IPS-11a (cell line): ENCODE measurements at regions not wholly inside any gene's neighbourhood (a gene's known extent, or its start where the extent isn't known, plus 50 kb on each side); places are given as distances from the start of the nearest gene placed in this dataset.

Experiments
- H3K4me3 ChIP-seq: one replicate; pipeline ENCODE4 v1.5.1; 2013; ENCODE audit warnings: low read depth, low read length, control low read depth

DNA sequence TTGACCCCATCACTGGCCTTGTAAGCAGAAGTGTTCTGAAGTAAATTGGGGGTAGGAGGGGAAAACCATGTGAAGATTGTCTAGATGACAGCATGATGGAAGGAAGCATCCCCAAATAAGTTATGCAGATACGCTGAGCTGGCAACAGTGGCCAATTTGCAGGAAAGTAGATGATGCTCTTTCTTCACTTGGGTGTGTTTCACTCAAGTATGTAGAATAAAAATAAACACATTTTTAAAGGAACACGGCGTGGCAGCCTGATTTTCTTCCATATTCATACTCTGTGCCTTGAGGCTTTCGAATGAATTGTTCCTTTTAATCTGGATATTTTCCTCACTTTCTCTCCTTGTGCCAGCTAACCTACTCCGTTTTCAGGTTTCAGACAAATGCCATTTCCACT is 295.5 kb upstream of the DPYD start:
- no peak overlapping the region for H3K4me3 ChIP-seq

DNA sequence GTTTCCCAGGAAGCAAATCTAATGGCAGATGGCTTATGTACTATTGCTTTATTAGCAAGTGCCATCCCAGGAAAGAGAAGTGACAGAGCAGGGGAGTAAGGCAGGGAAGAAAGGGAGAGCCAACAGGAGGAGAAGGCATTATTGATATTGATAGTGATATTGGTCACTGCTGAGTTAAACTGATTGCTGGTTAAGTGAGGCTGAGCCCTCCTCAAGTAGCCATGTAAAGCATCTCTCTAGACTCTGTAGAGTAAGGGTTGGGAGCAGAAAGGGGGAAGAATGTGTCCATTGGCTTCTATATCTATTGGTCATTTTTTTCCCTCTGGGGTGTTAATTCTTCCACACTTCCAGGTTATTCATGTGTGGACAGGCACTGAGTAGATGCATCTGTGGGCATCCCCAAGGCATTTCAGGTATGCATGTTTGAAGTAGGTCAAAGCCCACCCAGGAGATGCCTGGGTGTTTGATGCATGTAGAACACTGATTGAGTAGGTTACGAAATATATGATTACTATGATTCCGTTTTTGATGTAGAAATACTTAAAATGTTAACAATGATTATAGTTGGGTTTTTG is 290.5 kb upstream of the DPYD start:
- no peak overlapping the region for H3K4me3 ChIP-seq

DNA sequence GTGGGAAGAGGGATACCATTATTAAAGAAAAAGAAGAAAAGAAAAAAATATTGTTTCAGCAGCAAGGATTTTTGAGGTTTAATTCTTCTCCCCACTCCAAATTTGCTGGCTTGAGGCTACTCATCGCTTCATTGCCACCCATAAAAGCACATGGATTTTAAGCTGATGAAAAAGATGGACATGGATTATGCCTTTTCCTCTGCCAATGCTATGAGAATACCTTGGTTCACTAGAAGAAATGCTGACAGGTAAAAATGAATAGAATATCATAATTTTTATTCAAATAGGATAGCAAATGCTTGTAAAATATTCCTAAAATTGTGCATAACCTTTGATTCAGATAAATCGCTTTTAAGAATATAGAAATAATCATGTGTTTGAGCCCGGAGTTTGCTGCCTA is 289.7 kb upstream of the DPYD start:
- H3K4me3 ChIP-seq: no peak overlapping the region

DNA sequence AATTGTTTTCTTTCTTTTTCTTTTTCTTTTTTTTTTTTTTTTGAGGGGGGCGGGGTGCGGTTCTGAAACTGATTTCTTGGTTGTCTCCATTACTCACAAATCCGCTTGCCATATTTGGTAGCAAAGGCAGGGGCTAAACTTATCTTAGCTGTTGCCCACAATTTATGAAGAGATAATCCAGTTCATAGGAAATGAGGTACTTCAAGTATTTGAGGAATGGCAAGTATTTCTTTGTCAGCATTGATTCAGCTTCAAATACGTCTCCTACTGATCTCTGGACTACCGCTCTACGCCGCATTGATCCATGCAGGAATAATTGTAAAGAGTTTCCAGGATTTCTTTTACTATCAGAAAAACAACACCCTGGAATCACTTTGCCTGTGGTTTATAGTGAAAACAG is 289.2 kb upstream of the DPYD start:
- H3K4me3 ChIP-seq: no peak overlapping the region

- no peak overlapping the region for H3K4me3 ChIP-seq
These were observed 284.6 kb upstream of the DPYD start for GRCh38 chr1:98205291-98206017.

- no peak overlapping the region for H3K4me3 ChIP-seq
These were observed 282.6 kb upstream of the DPYD start for GRCh38 chr1:98203466-98203865.

- H3K4me3 ChIP-seq: no peak overlapping the region
These were observed 280.8 kb upstream of the DPYD start for GRCh38 chr1:98201666-98202081.

DNA sequence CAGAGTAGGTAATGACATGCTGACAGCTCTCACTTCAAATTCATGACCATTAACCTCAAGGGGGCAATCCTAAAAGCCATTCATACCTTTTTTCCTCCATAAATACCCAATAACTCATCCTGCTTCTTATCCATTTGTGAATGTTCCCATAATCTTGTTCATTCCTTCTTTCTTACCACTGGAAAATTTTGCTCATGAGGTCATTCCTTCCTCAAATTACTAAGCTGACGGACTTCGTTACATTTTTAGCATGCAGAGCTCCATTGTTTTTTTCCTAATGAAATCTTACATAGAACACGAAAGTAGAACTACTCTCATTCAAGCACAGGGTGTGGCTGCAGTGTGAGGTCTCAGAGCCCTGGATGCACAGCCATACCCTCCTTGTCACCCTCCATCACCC is 276.5 kb upstream of the DPYD start:
- no peak overlapping the region for H3K4me3 ChIP-seq

DNA sequence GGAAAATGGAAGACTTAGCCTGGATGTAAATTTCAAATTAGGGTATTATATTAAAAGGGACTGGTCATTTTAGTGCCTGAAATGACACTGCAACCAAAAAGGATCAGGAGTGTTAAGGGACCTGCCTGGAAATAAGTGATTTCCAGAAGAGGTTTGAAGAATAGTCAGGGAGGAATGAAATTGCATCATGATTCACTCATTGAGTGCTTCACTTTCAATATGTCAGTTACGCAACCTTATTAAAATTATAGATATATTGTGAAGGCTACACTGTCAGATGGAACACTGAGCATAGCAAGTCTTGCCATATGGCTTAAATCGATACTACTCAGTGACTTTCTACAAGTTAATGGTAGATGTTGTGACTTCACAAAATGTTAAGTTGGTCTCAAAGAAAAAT is 275.2 kb upstream of the DPYD start:
- no peak overlapping the region for H3K4me3 ChIP-seq

DNA sequence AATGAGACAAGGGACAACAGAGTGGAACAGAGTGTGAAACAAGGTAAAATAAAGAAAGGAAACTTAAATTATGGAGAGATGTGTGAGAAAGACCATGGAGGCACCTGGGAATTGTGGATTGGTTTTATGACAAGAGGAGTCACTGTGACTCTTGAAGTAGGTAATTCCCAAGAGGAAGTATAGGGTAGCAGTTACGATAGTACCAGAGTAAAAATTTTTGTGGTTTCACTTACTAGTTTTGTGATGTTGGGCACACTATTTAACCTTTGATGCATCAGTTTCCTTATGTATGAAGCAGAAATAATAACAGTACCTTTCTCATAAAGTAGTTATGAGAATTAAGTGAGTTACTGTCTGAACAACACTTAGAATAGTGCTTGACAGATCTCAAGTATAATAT is 267.9 kb upstream of the DPYD start:
- H3K4me3 ChIP-seq: no peak overlapping the region

GRCh38 chr1:98184856-98185255 is 264.0 kb upstream of the DPYD start:
- no peak overlapping the region for H3K4me3 ChIP-seq

GRCh38 chr1:98181036-98181764 is 260.4 kb upstream of the DPYD start:
- no peak overlapping the region for H3K4me3 ChIP-seq

GRCh38 chr1:98179151-98179773 is 258.4 kb upstream of the DPYD start:
- no peak overlapping the region for H3K4me3 ChIP-seq

DNA sequence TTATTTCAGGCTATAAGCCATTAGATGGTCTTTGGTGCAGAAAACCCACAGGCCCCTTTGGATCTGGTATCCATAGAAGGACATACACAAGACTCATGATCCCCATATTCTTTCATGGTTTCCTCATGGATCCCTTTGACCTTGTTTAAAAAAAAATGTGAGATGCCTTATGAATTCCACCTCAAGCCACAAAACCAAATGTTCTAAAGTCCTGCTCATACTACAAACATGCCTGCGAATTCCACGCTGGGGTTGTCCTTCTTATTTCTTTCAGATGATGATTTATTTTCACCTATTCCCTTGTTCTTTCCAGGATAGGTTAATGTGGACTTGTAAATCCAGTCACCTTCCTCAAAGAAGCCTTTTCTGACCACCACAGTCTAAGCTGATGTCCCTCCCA is 256.9 kb upstream of the DPYD start:
- no peak overlapping the region for H3K4me3 ChIP-seq

GRCh38 chr1:98176936-98177335 is 256.1 kb upstream of the DPYD start:
- no peak overlapping the region for H3K4me3 ChIP-seq

- no peak overlapping the region for H3K4me3 ChIP-seq
These were observed 255.6 kb upstream of the DPYD start for GRCh38 chr1:98176414-98176813.

GRCh38 chr1:98172578-98172977 is 251.7 kb upstream of the DPYD start:
- H3K4me3 ChIP-seq: no peak overlapping the region

DNA sequence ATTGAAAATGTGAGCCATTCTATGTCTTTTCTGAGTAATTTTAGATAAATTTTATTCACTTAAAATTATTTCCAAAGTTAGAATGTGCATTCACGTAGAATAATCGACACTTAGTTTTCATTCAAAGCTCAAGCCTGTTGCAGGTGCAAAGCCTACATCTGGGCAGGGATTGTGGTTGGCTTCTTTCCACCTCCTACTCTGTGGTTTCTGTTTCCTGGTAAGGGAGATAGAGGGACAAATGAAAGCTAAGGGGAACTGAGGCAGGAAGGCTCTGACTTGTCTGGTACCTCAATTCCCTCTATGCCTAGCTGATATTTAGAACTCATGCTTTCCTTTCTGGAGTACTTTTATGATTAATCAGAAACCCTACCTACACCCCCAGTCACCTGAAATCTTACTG is 251.2 kb upstream of the DPYD start:
- H3K4me3 ChIP-seq: no peak overlapping the region

- H3K4me3 ChIP-seq: no peak overlapping the region
These were observed 243.7 kb upstream of the DPYD start for GRCh38 chr1:98164509-98164908.

- H3K4me3 ChIP-seq: no peak overlapping the region
These were observed 236.9 kb upstream of the DPYD start for GRCh38 chr1:98157524-98158313.

DNA sequence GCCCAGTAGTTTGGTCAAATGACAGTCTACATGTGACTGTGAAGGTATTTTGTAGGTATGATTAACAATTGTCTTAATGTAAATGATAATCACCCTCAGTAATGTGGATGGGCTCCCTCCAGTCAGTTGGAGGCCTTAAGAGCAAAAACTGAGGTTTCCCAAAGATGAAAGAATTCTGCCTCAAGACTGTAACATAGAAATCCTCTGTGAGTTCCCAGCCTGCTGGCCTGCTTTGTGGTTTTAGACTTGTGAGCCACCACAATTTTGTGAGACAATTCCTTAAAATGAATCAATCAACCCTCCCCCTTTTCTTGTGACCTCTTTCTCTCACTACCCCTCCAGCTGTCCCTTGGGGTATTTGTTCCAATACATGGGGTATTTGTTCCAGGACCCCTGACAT is 226.4 kb upstream of the DPYD start:
- no peak overlapping the region for H3K4me3 ChIP-seq
